GM12878 (cell line): ENCODE measurements at regions not wholly inside any gene's neighbourhood (a gene's known extent, or its start where the extent isn't known, plus 50 kb on each side); places are given as distances from the start of the nearest gene placed in this dataset.

Source experiments
- ATAC-seq: fragments of 200-7000 bp; cut with Tn5 transposase; 3 replicates; pipeline ENCODE4 v1.9.1; 2020; ENCODE audit warnings: mild to moderate bottlenecking, moderate library complexity
- BruUV-seq: library from RNA; stranded (reverse); fragments of 400-500 nt; replicated peaks from 2 replicates; lab custom pipeline; 2021; lab: Mats Ljungman, UMichigan
- CTCF ChIA-PET: fragments of 300-600 bp; sonication (Branson Sonifier 250); formaldehyde crosslinking; extraction: SDS; loops from one replicate; lab custom pipeline; 2021; ENCODE audit warnings: inconsistent platforms; lab: Yijun Ruan, JAX
- POLR2A ChIA-PET: fragments of 350-600 bp; formaldehyde crosslinking; extraction: SDS; loops from one replicate; lab custom pipeline; 2021; ENCODE audit warnings: inconsistent platforms; lab: Charles Lee
- RAD21 ChIA-PET: fragments of 300-600 bp; sonication (Branson Sonifier 250); formaldehyde crosslinking; loops from one replicate; lab custom pipeline; 2023; ENCODE audit warnings: antibody characterized with exemption; ENCODE audit not compliant: unreplicated experiment; lab: Charles Lee
- SMC1A ChIA-PET: fragments of 300-600 bp; sonication (Branson Sonifier 250); formaldehyde crosslinking; loops from one replicate; lab custom pipeline; 2023; ENCODE audit not compliant: unreplicated experiment, uncharacterized antibody; lab: Charles Lee
- DNase-seq: peaks from one replicate; pipeline ENCODE4 v3.0.0-alpha.2; 2011; ENCODE audit warnings: low read depth, low spot score
- FAIRE-seq: peaks from 3 replicates; lab custom pipeline; 2011; peaks lifted over from hg19 to GRCh38; lab: Jason Lieb, UNC
- H2AFZ ChIP-seq: 2 replicates; pipeline ENCODE4 v1.6.0; 2011; ENCODE audit warnings: low read depth, low read length, control low read depth; ENCODE audit not compliant: control insufficient read depth
- H3K27ac ChIP-seq: 2 replicates; pipeline ENCODE4 v1.5.1; 2011; ENCODE audit warnings: control low read depth; ENCODE audit not compliant: control insufficient read depth, insufficient read depth
- H3K27me3 ChIP-seq, 2 experiments: replicated peaks in 1 of 2; 2 replicates each; pipeline versions ENCODE4 v1.6.0 to v1.6.1; 2011; ENCODE audit warnings: low read length in 1 of 2; ENCODE audit not compliant: control insufficient read depth in 2 of 2, insufficient read depth in 2 of 2
- H3K36me3 ChIP-seq, 2 experiments: 2 replicates each; pipeline ENCODE4 v1.5.1; 2011; ENCODE audit warnings: low read length in 1 of 2; ENCODE audit not compliant: control insufficient read depth in 2 of 2, insufficient read depth in 2 of 2
- H3K4me1 ChIP-seq: 2 replicates; pipeline ENCODE4 v1.6.1; 2011; ENCODE audit warnings: mild to moderate bottlenecking, low read length, moderate library complexity, mixed read lengths; ENCODE audit not compliant: control insufficient read depth, insufficient read depth
- H3K4me2 ChIP-seq: 2 replicates; pipeline ENCODE4 v1.6.0; 2011; ENCODE audit warnings: control low read depth; ENCODE audit not compliant: control insufficient read depth, insufficient read depth
- H3K4me3 ChIP-seq: fragments of 200-600 bp; sonication (generic); 2 replicates; pipeline ENCODE4 v1.5.1; 2016
- H3K79me2 ChIP-seq: 2 replicates; pipeline ENCODE4 v1.6.0; 2011; ENCODE audit warnings: low read length; ENCODE audit not compliant: control insufficient read depth, insufficient read depth
- H3K9ac ChIP-seq: 2 replicates; pipeline ENCODE4 v1.8.0; 2011; ENCODE audit warnings: low read length, control low read depth, mixed read lengths; ENCODE audit not compliant: control insufficient read depth, insufficient read depth
- H3K9me3 ChIP-seq: replicated peaks from 3 replicates; pipeline ENCODE4 v1.5.1; 2011; ENCODE audit warnings: mild to moderate bottlenecking, low read length; ENCODE audit not compliant: control insufficient read depth, insufficient read depth
- H4K20me1 ChIP-seq: 2 replicates; pipeline ENCODE4 v1.6.0; 2011; ENCODE audit not compliant: control insufficient read depth, insufficient read depth
- BMI1 ChIP-seq: fragments of 450-650 bp; IDR thresholded peaks from 2 replicates; pipeline ENCODE4 v1.6.1; 2016; ENCODE audit warnings: mild to moderate bottlenecking, moderate library complexity, borderline replicate concordance
- CBX3 ChIP-seq: fragments of 200-600 bp; sonication (generic); IDR thresholded peaks from 2 replicates; pipeline ENCODE4 v1.6.1; 2016; ENCODE audit warnings: low read depth, borderline replicate concordance
- CHD1 ChIP-seq: IDR thresholded peaks from 2 replicates; pipeline ENCODE4 v1.6.1; 2012; ENCODE audit warnings: low read depth, low read length, improper control_type of control experiment
- ESRRA ChIP-seq: IDR thresholded peaks from 2 replicates; pipeline ENCODE4 v1.6.1; 2012; ENCODE audit warnings: mild to moderate bottlenecking, low read length, improper control_type of control experiment
- ETV6 ChIP-seq, 2 experiments: fragments of 450-650 bp in 1 of 2; IDR thresholded peaks in 1 of 2; conservative IDR thresholded peaks in 1 of 2; 2 replicates each; pipeline ENCODE4 v1.6.1; 2014; ENCODE audit warnings: antibody characterized with exemption in 1 of 2, borderline replicate concordance in 1 of 2, low read depth in 1 of 2, mild to moderate bottlenecking in 1 of 2, moderate library complexity in 1 of 2
- EZH2 ChIP-seq: IDR thresholded peaks from 2 replicates; pipeline ENCODE4 v1.6.1; 2012; ENCODE audit warnings: low read depth, mild to moderate bottlenecking, control low read depth, inconsistent platforms, low read length, borderline replicate concordance; ENCODE audit not compliant: control insufficient read depth
- IKZF2 ChIP-seq, 2 experiments: fragments of 450-650 bp; IDR thresholded peaks; 2 replicates each; pipeline ENCODE4 v1.6.1; 2017; ENCODE audit warnings: mild to moderate bottlenecking in 2 of 2, moderate library complexity in 2 of 2
- KDM1A ChIP-seq: fragments of 200-600 bp; sonication (generic); IDR thresholded peaks from 2 replicates; pipeline ENCODE4 v1.6.1; 2016; ENCODE audit warnings: borderline replicate concordance
- MXI1 ChIP-seq: fragments of 150-350 bp; IDR thresholded peaks from 2 replicates; pipeline ENCODE4 v1.6.1; 2011; ENCODE audit warnings: low read depth, mild to moderate bottlenecking, inconsistent platforms, low read length, improper control_type of control experiment
- MYB ChIP-seq: fragments of 150-350 bp; IDR thresholded peaks from 2 replicates; pipeline ENCODE4 v1.6.1; 2014; ENCODE audit warnings: mild to moderate bottlenecking, low read depth, low read length, borderline replicate concordance
- RAD21 ChIP-seq: IDR thresholded peaks from 2 replicates; pipeline ENCODE4 v1.6.1; 2011; ENCODE audit warnings: mild to moderate bottlenecking, low read depth, low read length, moderate library complexity; ENCODE audit not compliant: insufficient read depth
- RELA ChIP-seq: fragments of 450-650 bp; IDR thresholded peaks from 2 replicates; pipeline ENCODE4 v1.8.0; 2014; ENCODE audit warnings: borderline replicate concordance; ENCODE audit not compliant: partially characterized antibody
- SMAD1 ChIP-seq: fragments of 450-650 bp; IDR thresholded peaks from 2 replicates; pipeline ENCODE4 v1.6.1; 2018; ENCODE audit warnings: mild to moderate bottlenecking, low read depth; ENCODE audit not compliant: partially characterized antibody
- TCF3 ChIP-seq: IDR thresholded peaks from 2 replicates; pipeline ENCODE4 v1.6.1; 2012; ENCODE audit warnings: low read depth, mild to moderate bottlenecking, low read length, borderline replicate concordance; ENCODE audit not compliant: insufficient read depth
- USF2 ChIP-seq: IDR thresholded peaks from 2 replicates; pipeline ENCODE4 v1.6.1; 2011; ENCODE audit warnings: low read depth, low read length, improper control_type of control experiment, borderline replicate concordance
- YY1 ChIP-seq: IDR thresholded peaks from 2 replicates; pipeline ENCODE4 v1.6.1; 2011; ENCODE audit warnings: low read depth, mild to moderate bottlenecking, low read length
- ZNF24 ChIP-seq: fragments of 450-650 bp; IDR thresholded peaks from 2 replicates; pipeline ENCODE4 v1.6.1; 2017; ENCODE audit warnings: antibody characterized with exemption, mild to moderate bottlenecking
- ZNF592 ChIP-seq: fragments of 450-650 bp; IDR thresholded peaks from 2 replicates; pipeline ENCODE4 v1.6.1; 2017; ENCODE audit warnings: mild to moderate bottlenecking, moderate library complexity
- WGBS: methylation state at CpG from one replicate; pipeline ENCODE4 v1.1.6; 2016; ENCODE audit warnings: low lambda C conversion rate; ENCODE audit not compliant: insufficient replicate concordance, insufficient coverage; ENCODE audit errors: missing lambda C conversion rate; 5-methylcytosine and 5-hydroxymethylcytosine counted together
- in situ Hi-C: fragments of 300-500 bp; cut with MboI; formaldehyde crosslinking; loops from 9 replicates; pipeline ENCODE4 v1.14.3; 2018; ENCODE audit warnings: mixed read lengths
- intact Hi-C: fragments of 100-400 bp; cut with micrococcal nuclease; formaldehyde crosslinking; loops from one replicate; pipeline ENCODE4 v1.14.2; 2022; ENCODE audit not compliant: unreplicated experiment

GRCh38 chr5:124045412-124045811 is 533.4 kb downstream of the CSNK1G3 start:
- intact Hi-C loops, result no loop called here
- CTCF ChIA-PET, result interaction anchor here (0.7 kb wide), 1 partner anchor 10 kb away, joined by 3 read pairs; no protein-coding TSS in a partner anchor
- no peak for DNase-seq
- H3K27ac ChIP-seq, result no peak overlapping the region
- in situ Hi-C loops, result no loop called here
- H3K4me3 ChIP-seq, result no peak overlapping the region
- WGBS, result 92% methylated on average over 2 of the region's 2 CpGs
- no peaks in the 10 kb centered on the region for H3K36me3 ChIP-seq
- no peaks in the 10 kb centered on the region; the same call in 1 of the 3 replicates for H3K9me3 ChIP-seq
- no TSS peak for BruUV-seq
- ATAC-seq, result no peak
- H3K4me1 ChIP-seq, result no peaks in the 10 kb centered on the region
- POLR2A ChIA-PET, result no interaction called here
- SMC1A ChIA-PET, result interaction anchor here (0.6 to 3.5 kb wide), 4 partner anchors 9 to 1371 kb away, joined by 3 to 14 read pairs (median 4); no protein-coding TSS in a partner anchor
- H3K27me3 ChIP-seq, result no peaks in the 10 kb centered on the region
- no peak for TF ChIP-seq ZNF24
- TF ChIP-seq YY1, result no peak
- no peak for TF ChIP-seq EZH2
- no peak for TF ChIP-seq ZNF592
- TF ChIP-seq CBX3, result no peak
- no peak for TF ChIP-seq RELA
- no peak for TF ChIP-seq SMAD1
- TF ChIP-seq TCF3, result no peak
- TF ChIP-seq CHD1, result no peak
- TF ChIP-seq ETV6 (conservative IDR thresholded peaks at IDR 0.05 in 1 of 2, IDR thresholded peaks at IDR 0.05 in 1 of 2; ENCODE audit: borderline replicate concordance in 1 of 2, low read depth in 1 of 2), result no peak
- TF ChIP-seq MYB, result no peak
- no peak for TF ChIP-seq KDM1A
- no peak for TF ChIP-seq MXI1
- TF ChIP-seq RAD21, result no peak
- TF ChIP-seq ESRRA, result no peak
- TF ChIP-seq BMI1, result no peak
- TF ChIP-seq USF2, result no peak
- no peak for TF ChIP-seq IKZF2 (IDR thresholded peaks at IDR 0.05)
- FAIRE-seq, result no peak
- H3K4me2 ChIP-seq, result no peak overlapping the region
- H3K9ac ChIP-seq, result no peak overlapping the region
- no peaks in the 10 kb centered on the region for H3K79me2 ChIP-seq
- no peak overlapping the region for H2AFZ ChIP-seq
- H4K20me1 ChIP-seq, result no peaks in the 10 kb centered on the region
- RAD21 ChIA-PET, result interaction anchor here (1.7 kb wide), 1 partner anchor 12 kb away, joined by 4 read pairs; no protein-coding TSS in a partner anchor
